ENCODE measurements at regions not wholly inside any gene's neighbourhood (a gene's known extent, or its start where the extent isn't known, plus 50 kb on each side); places are given as distances from the start of the nearest gene placed in this dataset.

- TF ChIP-seq FOXP2 (optimal IDR thresholded peaks at IDR 0.05; ENCODE audit: borderline replicate concordance, extremely low read depth, extremely low read length, insufficient read depth) (no peak), POLR2AphosphoS5 (IDR thresholded peaks at IDR 0.05; ENCODE audit: low read depth, low read length) (no peak), SIN3A (IDR thresholded peaks at IDR 0.05; ENCODE audit: borderline replicate concordance, insufficient read depth, low read length) (no peak), TAF1 (IDR thresholded peaks at IDR 0.05; ENCODE audit: borderline replicate concordance, insufficient read depth, low read length) (no peak)
- TF ChIP-seq, protein P1, sequence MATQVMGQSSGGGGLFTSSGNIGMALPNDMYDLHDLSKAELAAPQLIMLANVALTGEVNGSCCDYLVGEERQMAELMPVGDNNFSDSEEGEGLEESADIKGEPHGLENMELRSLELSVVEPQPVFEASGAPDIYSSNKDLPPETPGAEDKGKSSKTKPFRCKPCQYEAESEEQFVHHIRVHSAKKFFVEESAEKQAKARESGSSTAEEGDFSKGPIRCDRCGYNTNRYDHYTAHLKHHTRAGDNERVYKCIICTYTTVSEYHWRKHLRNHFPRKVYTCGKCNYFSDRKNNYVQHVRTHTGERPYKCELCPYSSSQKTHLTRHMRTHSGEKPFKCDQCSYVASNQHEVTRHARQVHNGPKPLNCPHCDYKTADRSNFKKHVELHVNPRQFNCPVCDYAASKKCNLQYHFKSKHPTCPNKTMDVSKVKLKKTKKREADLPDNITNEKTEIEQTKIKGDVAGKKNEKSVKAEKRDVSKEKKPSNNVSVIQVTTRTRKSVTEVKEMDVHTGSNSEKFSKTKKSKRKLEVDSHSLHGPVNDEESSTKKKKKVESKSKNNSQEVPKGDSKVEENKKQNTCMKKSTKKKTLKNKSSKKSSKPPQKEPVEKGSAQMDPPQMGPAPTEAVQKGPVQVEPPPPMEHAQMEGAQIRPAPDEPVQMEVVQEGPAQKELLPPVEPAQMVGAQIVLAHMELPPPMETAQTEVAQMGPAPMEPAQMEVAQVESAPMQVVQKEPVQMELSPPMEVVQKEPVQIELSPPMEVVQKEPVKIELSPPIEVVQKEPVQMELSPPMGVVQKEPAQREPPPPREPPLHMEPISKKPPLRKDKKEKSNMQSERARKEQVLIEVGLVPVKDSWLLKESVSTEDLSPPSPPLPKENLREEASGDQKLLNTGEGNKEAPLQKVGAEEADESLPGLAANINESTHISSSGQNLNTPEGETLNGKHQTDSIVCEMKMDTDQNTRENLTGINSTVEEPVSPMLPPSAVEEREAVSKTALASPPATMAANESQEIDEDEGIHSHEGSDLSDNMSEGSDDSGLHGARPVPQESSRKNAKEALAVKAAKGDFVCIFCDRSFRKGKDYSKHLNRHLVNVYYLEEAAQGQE (IDR thresholded peaks at IDR 0.05; ENCODE audit: insufficient read depth in 1 of 2, low read depth in 2 of 2, low read length in 2 of 2) = no peak
Measured at GRCh38 chr1:148354913-148355308, 128.2 kb downstream of the PPIAL4G start.

DNA sequence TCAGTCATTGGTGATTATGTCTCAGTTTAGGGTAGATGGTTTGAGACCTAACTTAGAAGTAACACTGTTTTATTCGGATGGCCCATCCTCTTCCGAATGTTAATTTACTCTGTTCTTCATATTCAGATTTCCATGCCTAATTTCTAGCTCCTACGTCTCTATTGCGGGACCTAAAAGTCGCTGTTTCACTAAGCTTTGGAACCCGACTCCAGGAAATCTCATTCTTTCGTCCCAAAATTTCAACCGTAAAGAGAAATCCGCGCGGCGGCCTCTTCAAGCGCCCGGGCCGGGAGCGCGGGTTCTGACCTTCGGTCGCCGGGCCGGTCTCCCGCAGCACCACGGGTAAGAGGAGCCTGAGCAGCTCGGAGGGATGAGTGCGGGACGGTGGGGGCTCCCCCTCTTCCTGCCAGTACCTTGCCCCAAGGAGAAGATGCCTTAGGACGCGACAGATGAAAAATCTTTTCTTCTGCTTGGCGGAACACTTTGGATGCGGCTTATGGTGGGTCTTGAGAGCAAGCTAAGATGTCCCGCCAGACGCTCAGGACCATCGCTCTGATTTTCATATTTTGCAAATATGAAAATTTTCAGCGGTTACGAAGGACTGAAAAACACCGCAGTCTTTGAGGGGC is 128.7 kb downstream of the PPIAL4G start:
- no peak for TF ChIP-seq FOXP2 (optimal IDR thresholded peaks at IDR 0.05; ENCODE audit: borderline replicate concordance, extremely low read depth, extremely low read length, insufficient read depth)
- no peak for TF ChIP-seq SIN3A (IDR thresholded peaks at IDR 0.05; ENCODE audit: borderline replicate concordance, insufficient read depth, low read length)
- TF ChIP-seq TAF1 (IDR thresholded peaks at IDR 0.05; ENCODE audit: borderline replicate concordance, insufficient read depth, low read length) = no peak
- TF ChIP-seq POLR2AphosphoS5 (IDR thresholded peaks at IDR 0.05; ENCODE audit: low read depth, low read length) = no peak
- TF ChIP-seq, protein P1 (IDR thresholded peaks at IDR 0.05; ENCODE audit: insufficient read depth in 1 of 2, low read depth in 2 of 2, low read length in 2 of 2) = no peak

- TF ChIP-seq FOXP2 (optimal IDR thresholded peaks at IDR 0.05; ENCODE audit: borderline replicate concordance, extremely low read depth, extremely low read length, insufficient read depth) (no peak), POLR2AphosphoS5 (IDR thresholded peaks at IDR 0.05; ENCODE audit: low read depth, low read length) (no peak), SIN3A (IDR thresholded peaks at IDR 0.05; ENCODE audit: borderline replicate concordance, insufficient read depth, low read length) (no peak), TAF1 (IDR thresholded peaks at IDR 0.05; ENCODE audit: borderline replicate concordance, insufficient read depth, low read length) (no peak)
- TF ChIP-seq, protein P1 (IDR thresholded peaks at IDR 0.05; ENCODE audit: insufficient read depth in 1 of 2, low read depth in 2 of 2, low read length in 2 of 2) = no peak
Measured at GRCh38 chr1:148353461-148354283, 129.4 kb downstream of the PPIAL4G start.

DNA sequence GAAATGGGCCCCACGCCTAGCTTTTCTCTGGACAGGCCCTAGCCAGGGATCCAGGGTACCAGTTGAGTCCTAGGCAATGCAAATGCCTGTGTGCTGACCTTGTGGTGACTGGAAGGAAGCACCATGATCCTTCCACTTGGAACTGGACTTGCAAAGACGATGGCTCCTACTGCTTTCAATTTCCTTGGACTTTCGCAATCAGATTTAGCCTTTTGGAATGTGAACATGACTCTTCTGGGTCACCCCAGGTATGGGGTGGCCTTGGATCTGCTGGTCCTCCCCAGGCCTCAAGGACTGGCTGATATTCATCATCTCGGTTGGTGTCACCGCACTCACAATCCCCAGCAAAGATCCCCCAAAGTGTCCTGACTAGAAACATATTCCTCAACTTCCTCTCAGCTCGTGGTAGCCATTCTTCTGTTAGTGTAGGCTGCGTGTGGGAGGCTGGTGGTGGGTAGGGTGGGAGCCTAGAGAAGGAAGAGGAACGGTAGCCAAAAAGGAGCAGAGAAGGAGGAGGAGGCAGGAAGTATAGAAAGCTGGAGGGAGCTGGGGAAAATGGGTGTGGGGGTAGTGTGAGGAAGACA is 130.5 kb downstream of the PPIAL4G start:
- TF ChIP-seq, protein P1 (IDR thresholded peaks at IDR 0.05; ENCODE audit: insufficient read depth in 1 of 2, low read depth in 2 of 2, low read length in 2 of 2) = no peak
- TF ChIP-seq FOXP2 (optimal IDR thresholded peaks at IDR 0.05; ENCODE audit: borderline replicate concordance, extremely low read depth, extremely low read length, insufficient read depth) (no peak), SIN3A (IDR thresholded peaks at IDR 0.05; ENCODE audit: borderline replicate concordance, insufficient read depth, low read length) (no peak), TAF1 (IDR thresholded peaks at IDR 0.05; ENCODE audit: borderline replicate concordance, insufficient read depth, low read length) (no peak), POLR2AphosphoS5 (IDR thresholded peaks at IDR 0.05; ENCODE audit: low read depth, low read length) (no peak)
